Esophagus squamous epithelium (tissue), 5 donors: ENCODE measurements at regions not wholly inside any gene's neighbourhood (a gene's known extent, or its start where the extent isn't known, plus 50 kb on each side); places are given as distances from the start of the nearest gene placed in this dataset.

ENCODE experiments used
- DNase-seq: peaks from one replicate; lab custom pipeline; 2025; lab: John Stamatoyannopoulos, UW
- H3K27ac ChIP-seq, 4 donors: fragments of 200-600 bp; sonication (generic); one replicate each; pipeline ENCODE4 v1.5.1; 2016 to 2019; ENCODE audit warnings: mild to moderate bottlenecking in 1 of 4
- H3K27me3 ChIP-seq, 4 donors: fragments of 200-600 bp; sonication (generic); 1 replicate in 3 of 4; 2 replicates in 1 of 4; pipeline versions ENCODE4 v1.5.1 to v1.6.0; 2017 to 2021; ENCODE audit warnings: antibody characterized with exemption in 1 of 4
- H3K36me3 ChIP-seq, 3 donors: fragments of 200-600 bp; sonication (generic); one replicate each; pipeline ENCODE4 v1.5.1; 2016 to 2019
- H3K4me1 ChIP-seq, 3 donors: fragments of 200-600 bp; sonication (generic); one replicate each; pipeline ENCODE4 v1.5.1; 2017 to 2019
- H3K4me3 ChIP-seq, 4 donors: fragments of 200-600 bp; sonication (generic); 1 replicate in 3 of 4; 2 replicates in 1 of 4; pipeline ENCODE4 v1.5.1; 2016 to 2019; ENCODE audit warnings: mild to moderate bottlenecking in 2 of 4, moderate library complexity in 1 of 4
- H3K9me3 ChIP-seq, 3 donors: fragments of 200-600 bp; sonication (generic); one replicate each; pipeline ENCODE4 v1.5.1; 2016 to 2019
- CTCF ChIP-seq, 6 experiments: fragments of 450-650 bp in 4 of 6; fragments of 200-600 bp in 2 of 6; sonication (generic) in 2 of 6; IDR thresholded peaks; one replicate each; pipeline ENCODE4 v1.5.1; 2016 to 2019; ENCODE audit warnings: antibody characterized with exemption in 6 of 6, mild to moderate bottlenecking in 4 of 6, moderate library complexity in 4 of 6
- POLR2A ChIP-seq, 4 donors: fragments of 450-650 bp; IDR thresholded peaks; one replicate each; pipeline ENCODE4 v1.6.1; 2017; ENCODE audit warnings: antibody characterized with exemption in 4 of 4, mild to moderate bottlenecking in 4 of 4, moderate library complexity in 3 of 4
- WGBS, 2 donors: methylation state at CpG; one replicate each; pipeline ENCODE4 v1.1.5; 2018; 5-methylcytosine and 5-hydroxymethylcytosine counted together
- intact Hi-C: fragments of 100-400 bp; cut with DNase I; formaldehyde crosslinking; loops from one replicate; pipeline ENCODE4 v1.15.0; 2022
- donor health status: DM: yes; HTN: yes; CAD: no.

- intact Hi-C loops: no loop called here
- Histone ChIP-seq H3K27ac (no peak overlapping the region), H3K27me3 (no peaks in the 10 kb centered on the region), H3K4me3 (no peak overlapping the region), H3K4me1 (no peaks in the 10 kb centered on the region), H3K36me3 (no peaks in the 10 kb centered on the region), H3K9me3 (peaks cover 0 to 8% (median 0%) of the 10 kb centered on the region in 3 donors)
- TF ChIP-seq CTCF (IDR thresholded peaks at IDR 0.05) (no peak), POLR2A (IDR thresholded peaks at IDR 0.05) (no peak)
- 82 to 89% methylated on average over 3 of the region's 3 CpGs for WGBS, 2 donors
- DNase-seq: no peak
These were observed 243.9 kb downstream of the TMEM167A start for GRCh38 chr5:82833277-82833676.

- Histone ChIP-seq H3K27me3 (no peaks in the 10 kb centered on the region), H3K4me3 (no peak overlapping the region), H3K27ac (no peak overlapping the region), H3K4me1 (no peaks in the 10 kb centered on the region), H3K9me3 (peaks cover 0 to 8% (median 0%) of the 10 kb centered on the region in 3 donors), H3K36me3 (no peaks in the 10 kb centered on the region)
- TF ChIP-seq CTCF (IDR thresholded peaks at IDR 0.05) (no peak), POLR2A (IDR thresholded peaks at IDR 0.05) (no peak)
- DNase-seq: no peak
- 91 to 92% methylated on average over 2 of the region's 2 CpGs for WGBS, 2 donors
- intact Hi-C loops: no loop called here
These were observed 244.7 kb downstream of the TMEM167A start for GRCh38 chr5:82832445-82832844.

GRCh38 chr5:82828211-82828610 lies 249.0 kb downstream of the TMEM167A start:
- Histone ChIP-seq H3K36me3 (no peaks in the 10 kb centered on the region), H3K9me3 (no peaks in the 10 kb centered on the region), H3K27me3 (no peaks in the 10 kb centered on the region), H3K4me1 (no peaks in the 10 kb centered on the region), H3K4me3 (no peak overlapping the region), H3K27ac (no peak overlapping the region)
- TF ChIP-seq CTCF (IDR thresholded peaks at IDR 0.05): no peak
- no peak for TF ChIP-seq POLR2A (IDR thresholded peaks at IDR 0.05)
- intact Hi-C loops: no loop called here
- DNase-seq: no peak
- WGBS, 2 donors: 59 to 63% methylated on average over 3 of the region's 3 CpGs

- intact Hi-C loops: no loop called here
- Histone ChIP-seq H3K27me3 (no peaks in the 10 kb centered on the region), H3K4me3 (no peak overlapping the region), H3K4me1 (no peaks in the 10 kb centered on the region), H3K9me3 (no peaks in the 10 kb centered on the region), H3K36me3 (no peaks in the 10 kb centered on the region), H3K27ac (no peak overlapping the region)
- DNase-seq: no peak
- TF ChIP-seq CTCF (IDR thresholded peaks at IDR 0.05) (no peak), POLR2A (IDR thresholded peaks at IDR 0.05) (no peak)
- 64 to 76% methylated on average over 5 of the region's 5 CpGs for WGBS, 2 donors
These were observed 249.5 kb downstream of the TMEM167A start for GRCh38 chr5:82827651-82828050.

GRCh38 chr5:82822634-82822927 lies 254.6 kb downstream of the TMEM167A start:
- no peak overlapping the region for H3K4me3 ChIP-seq
- H3K36me3 ChIP-seq: no peaks in the 10 kb centered on the region
- no peak overlapping the region for H3K27ac ChIP-seq
- no peaks in the 10 kb centered on the region for H3K4me1 ChIP-seq
- no peak for DNase-seq
- TF ChIP-seq CTCF (IDR thresholded peaks at IDR 0.05): no peak
- TF ChIP-seq POLR2A (IDR thresholded peaks at IDR 0.05): no peak
- H3K27me3 ChIP-seq: no peaks in the 10 kb centered on the region
- no peaks in the 10 kb centered on the region for H3K9me3 ChIP-seq
- WGBS, 2 donors: 80 to 81% methylated on average over 4 of the region's 4 CpGs
- intact Hi-C loops: no loop called here
